Osteocyte (in vitro differentiated cells): ENCODE measurements at regions not wholly inside any gene's neighbourhood (a gene's known extent, or its start where the extent isn't known, plus 50 kb on each side); places are given as distances from the start of the nearest gene placed in this dataset.

Experiments used
- DNase-seq: peaks from one replicate; pipeline ENCODE4 v3.0.0; 2021; ENCODE audit warnings: mixed read lengths; ENCODE audit not compliant: unreplicated experiment; ENCODE audit errors: extremely low spot score
- H3K27ac Mint-ChIP-seq: one replicate; pipeline ENCODE4 v1.8.0; 2021; ENCODE audit warnings: mild to moderate bottlenecking, mixed read lengths; ENCODE audit not compliant: unreplicated experiment
- H3K27me3 Mint-ChIP-seq: one replicate; pipeline ENCODE4 v1.8.0; 2021; ENCODE audit warnings: mixed read lengths; ENCODE audit not compliant: unreplicated experiment
- H3K36me3 Mint-ChIP-seq: one replicate; pipeline ENCODE4 v1.8.0; 2021; ENCODE audit warnings: mixed read lengths; ENCODE audit not compliant: unreplicated experiment
- H3K4me1 Mint-ChIP-seq: one replicate; pipeline ENCODE4 v1.8.0; 2021; ENCODE audit warnings: mixed read lengths; ENCODE audit not compliant: unreplicated experiment
- H3K4me3 Mint-ChIP-seq: one replicate; pipeline ENCODE4 v1.8.0; 2021; ENCODE audit warnings: mild to moderate bottlenecking, moderate library complexity, mixed read lengths; ENCODE audit not compliant: unreplicated experiment
- H3K9me3 Mint-ChIP-seq: one replicate; pipeline ENCODE4 v1.8.0; 2021; ENCODE audit warnings: mixed read lengths; ENCODE audit not compliant: unreplicated experiment
- CTCF ChIP-seq: fragments of 200-600 bp; sonication (generic); IDR thresholded peaks from 2 replicates; pipeline ENCODE4 v1.5.0; 2021; ENCODE audit warnings: antibody characterized with exemption, mild to moderate bottlenecking, moderate library complexity

GRCh38 chr12:19645823-19646222, 206.5 kb downstream of the AEBP2 start:
- H3K9me3 Mint-ChIP-seq, result peaks cover 6% of the 10 kb centered on the region

GRCh38 chr12:19646599-19646998, 207.3 kb downstream of the AEBP2 start:
- peaks cover 3% of the 10 kb centered on the region for H3K36me3 Mint-ChIP-seq
- no peak for TF ChIP-seq CTCF
- H3K4me1 Mint-ChIP-seq, result peaks cover 4% of the 10 kb centered on the region
- no peak for DNase-seq
- H3K27me3 Mint-ChIP-seq, result no peaks in the 10 kb centered on the region
- peaks cover 6% of the 10 kb centered on the region for H3K9me3 Mint-ChIP-seq
- no peak overlapping the region for H3K27ac Mint-ChIP-seq
- H3K4me3 Mint-ChIP-seq, result no peak overlapping the region

More at GRCh38 chr12:19645823-19646222, 206.5 kb downstream of the AEBP2 start:
- Mint-ChIP-seq H3K36me3 (peaks cover 3% of the 10 kb centered on the region), H3K27ac (no peak overlapping the region), H3K27me3 (no peaks in the 10 kb centered on the region), H3K4me1 (peaks cover 4% of the 10 kb centered on the region), H3K4me3 (no peak overlapping the region)
- no peak for DNase-seq
- TF ChIP-seq CTCF, result no peak

- Mint-ChIP-seq H3K27ac (no peak overlapping the region), H3K4me1 (peaks cover 4% of the 10 kb centered on the region), H3K36me3 (peaks cover 3% of the 10 kb centered on the region), H3K27me3 (no peaks in the 10 kb centered on the region), H3K4me3 (no peak overlapping the region), H3K9me3 (peaks cover 6% of the 10 kb centered on the region)
- TF ChIP-seq CTCF, result no peak
- DNase-seq, result no peak
Observed at GRCh38 chr12:19647806-19648556, 208.7 kb downstream of the AEBP2 start.

GRCh38 chr12:19648591-19648990, 209.3 kb downstream of the AEBP2 start:
- H3K27me3 Mint-ChIP-seq, result no peaks in the 10 kb centered on the region
- H3K4me3 Mint-ChIP-seq, result no peak overlapping the region
- H3K36me3 Mint-ChIP-seq, result peaks cover 3% of the 10 kb centered on the region
- H3K9me3 Mint-ChIP-seq, result peaks cover 6% of the 10 kb centered on the region
- peaks cover 3% of the 10 kb centered on the region for H3K4me1 Mint-ChIP-seq
- no peak for TF ChIP-seq CTCF
- no peak overlapping the region for H3K27ac Mint-ChIP-seq
- no peak for DNase-seq

GRCh38 chr12:19652386-19652785, 213.1 kb downstream of the AEBP2 start:
- no peaks in the 10 kb centered on the region for H3K9me3 Mint-ChIP-seq
- no peak overlapping the region for H3K4me3 Mint-ChIP-seq
- no peak for TF ChIP-seq CTCF
- H3K4me1 Mint-ChIP-seq, result peaks cover 16% of the 10 kb centered on the region
- H3K36me3 Mint-ChIP-seq, result no peaks in the 10 kb centered on the region
- no peaks in the 10 kb centered on the region for H3K27me3 Mint-ChIP-seq
- H3K27ac Mint-ChIP-seq, result no peak overlapping the region
- no peak for DNase-seq
